ENCODE measurements at regions not wholly inside any gene's neighbourhood (a gene's known extent, or its start where the extent isn't known, plus 50 kb on each side); places are given as distances from the start of the nearest gene placed in this dataset.
A peak's percentile ranks its signal among the peaks of the same experiment; 100 is the strongest.

DNA sequence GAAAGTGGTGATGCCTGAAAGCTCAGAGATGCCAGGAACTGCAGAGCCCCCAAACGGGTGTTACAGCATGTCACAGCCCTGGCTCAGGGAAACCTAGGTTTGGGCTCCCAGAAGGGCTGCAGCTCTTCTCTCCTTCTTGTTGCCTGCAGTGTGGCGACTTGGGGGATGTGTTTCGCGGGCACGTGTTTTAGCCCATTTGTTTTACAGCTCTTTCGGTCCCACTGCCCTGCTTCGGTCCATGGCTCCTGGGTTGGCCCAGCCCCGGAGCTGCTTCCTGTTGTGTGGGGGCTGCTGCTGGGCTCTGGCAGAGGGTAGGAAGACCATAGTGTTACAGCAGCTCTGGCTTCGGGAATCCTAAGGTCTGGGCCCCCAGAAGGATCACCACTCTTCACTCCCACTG lies 222.9 kb upstream of the RIOK2 start:
- no peak for DNase-seq

DNA sequence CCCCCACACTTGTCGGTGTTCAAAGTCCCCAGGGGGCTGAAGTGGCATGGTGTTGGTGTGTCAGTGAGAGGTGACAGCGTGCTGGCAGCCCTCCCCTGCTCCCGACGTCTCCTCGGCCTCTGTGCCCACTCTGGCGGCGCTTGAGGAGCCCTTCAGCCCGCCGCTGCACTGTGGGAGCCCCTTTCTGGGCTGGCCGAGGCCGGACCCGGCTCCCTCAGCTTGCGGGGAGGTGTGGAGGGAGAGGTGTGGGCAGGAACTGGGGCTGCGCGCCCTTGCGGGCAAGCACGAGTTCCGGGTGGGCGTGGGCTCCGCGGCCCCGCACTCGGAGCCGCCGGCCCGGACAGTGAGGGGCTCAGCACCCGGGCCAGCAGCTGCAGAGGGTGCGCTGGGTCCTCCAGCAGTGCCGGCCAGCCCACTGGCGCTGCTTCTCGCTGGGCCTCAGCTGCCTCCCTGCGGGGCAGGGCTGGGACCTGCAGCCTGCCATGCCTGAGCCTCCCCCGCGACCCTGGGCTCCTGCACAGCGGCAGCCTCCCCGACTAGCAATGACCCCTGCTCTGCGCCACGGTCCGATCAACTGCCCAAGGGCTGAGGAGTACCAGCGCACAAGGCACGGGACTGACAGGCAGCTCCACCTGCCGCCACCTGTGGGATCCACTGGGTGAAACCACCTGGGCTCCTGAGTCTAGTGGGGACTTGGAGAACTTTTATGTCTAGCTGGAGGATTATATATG lies 224.1 kb upstream of the RIOK2 start:
- DNase-seq = no peak

- no peak for DNase-seq
Measured at GRCh38 chr5:97408331-97408730, 225.3 kb upstream of the RIOK2 start.

GRCh38 chr5:97412959-97413358 lies 229.9 kb upstream of the RIOK2 start:
- DNase-seq = no peak

DNA sequence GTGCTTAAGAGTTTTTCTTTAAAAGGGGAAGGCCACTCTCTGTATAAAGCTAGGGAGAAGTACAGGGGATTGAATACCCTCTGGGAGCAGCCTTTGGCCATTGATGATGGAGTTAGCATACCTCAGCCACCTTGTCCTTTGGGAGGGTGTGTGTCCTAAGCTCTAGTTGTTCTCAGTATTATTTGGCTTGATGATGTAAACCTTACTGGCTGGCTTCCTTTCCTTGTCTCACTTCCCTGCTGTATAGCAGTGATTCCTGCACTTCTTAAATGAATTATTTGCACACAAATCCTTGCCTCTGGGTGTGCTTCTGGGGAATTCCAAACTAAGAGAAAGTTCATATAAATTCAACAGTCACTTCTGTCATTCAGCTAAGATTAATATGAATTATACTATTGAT lies 234.9 kb upstream of the RIOK2 start:
- DNase-seq = no peak

DNA sequence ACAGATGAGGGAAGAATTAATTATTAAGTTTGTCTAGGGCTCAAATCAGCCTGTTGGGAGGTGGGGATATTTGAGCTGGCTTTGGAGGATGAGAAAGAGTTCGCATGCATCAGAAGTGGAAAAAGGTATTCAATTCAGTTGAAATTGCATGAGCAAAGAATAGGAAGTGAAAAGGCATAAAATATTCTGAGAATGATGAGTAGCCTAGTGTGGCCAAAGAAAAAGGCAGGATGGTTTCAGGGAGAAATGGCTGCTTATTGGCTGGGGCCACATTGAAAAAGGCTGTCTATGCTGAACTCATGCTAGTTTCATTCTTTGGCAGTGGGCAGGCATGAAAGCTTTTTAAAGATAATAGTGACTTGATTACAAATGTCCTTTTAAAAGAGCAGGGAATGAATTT lies 235.4 kb upstream of the RIOK2 start:
- no peak for DNase-seq

GRCh38 chr5:97420646-97421045 lies 237.6 kb upstream of the RIOK2 start:
- no peak for DNase-seq

- no peak for DNase-seq
Measured at GRCh38 chr5:97422678-97423077, 239.6 kb upstream of the RIOK2 start.

DNA sequence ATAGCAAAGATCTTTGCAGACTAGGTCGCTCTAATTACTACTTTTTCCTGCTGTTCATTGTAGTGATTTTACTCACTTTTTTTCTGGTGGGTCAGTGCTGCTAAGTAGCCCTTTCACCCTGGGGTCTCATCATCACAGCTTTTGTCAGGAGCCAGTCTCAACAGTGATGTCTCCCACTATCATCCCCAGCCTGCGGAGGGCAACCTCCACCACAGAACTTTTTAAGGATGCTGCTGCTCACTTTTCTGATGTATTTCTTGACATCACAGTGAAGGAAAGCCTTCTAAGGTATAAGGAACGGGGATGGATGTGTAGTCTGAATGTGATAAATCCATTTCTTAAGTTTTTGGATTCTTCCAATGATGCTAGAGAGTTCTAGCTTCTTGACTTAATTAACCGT lies 242.5 kb upstream of the RIOK2 start:
- no peak for DNase-seq

- no peak for DNase-seq
Measured at GRCh38 chr5:97427235-97427634, 244.2 kb upstream of the RIOK2 start.

DNA sequence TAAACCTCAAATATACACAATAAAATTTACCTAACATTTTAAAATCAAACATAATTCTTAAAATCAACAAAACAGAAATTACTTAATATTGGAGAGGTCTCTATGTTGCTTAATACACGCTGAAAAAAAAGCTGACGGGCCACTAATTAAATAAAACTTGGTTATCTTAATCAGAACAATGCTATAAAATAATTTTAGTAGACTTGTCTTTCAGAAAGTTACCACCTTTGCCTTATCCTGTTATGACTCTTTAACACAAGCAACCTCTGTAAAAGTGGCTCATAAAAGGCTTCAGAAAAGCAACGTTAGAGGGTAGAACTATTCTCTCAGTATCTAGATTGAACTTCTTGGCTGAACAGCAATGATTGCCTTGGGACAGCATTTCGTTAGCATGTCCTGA lies 251.0 kb upstream of the RIOK2 start:
- no peak for DNase-seq

- no peak for DNase-seq
Measured at GRCh38 chr5:97436405-97436804, 253.4 kb upstream of the RIOK2 start.

DNA sequence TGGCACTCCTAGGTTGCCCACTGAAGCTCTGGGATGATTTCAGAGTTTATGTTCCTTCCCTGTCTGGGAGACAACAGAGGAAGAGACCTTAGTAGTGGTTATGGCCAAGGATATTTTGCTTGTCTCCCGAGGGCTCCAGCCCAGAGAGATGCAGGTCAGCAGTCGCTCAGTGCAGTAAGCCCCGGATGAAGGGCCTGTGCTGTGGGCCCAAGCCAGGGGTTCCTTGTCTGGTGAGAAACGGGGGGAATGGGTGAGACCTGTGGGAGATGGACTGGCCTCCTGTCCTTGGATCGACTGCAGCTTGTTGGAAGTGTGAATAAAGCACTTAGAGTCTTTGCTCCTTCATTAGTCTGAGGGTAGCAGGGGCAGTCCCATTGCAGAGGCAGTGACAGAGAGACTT lies 260.7 kb upstream of the RIOK2 start:
- no peak for DNase-seq

DNA sequence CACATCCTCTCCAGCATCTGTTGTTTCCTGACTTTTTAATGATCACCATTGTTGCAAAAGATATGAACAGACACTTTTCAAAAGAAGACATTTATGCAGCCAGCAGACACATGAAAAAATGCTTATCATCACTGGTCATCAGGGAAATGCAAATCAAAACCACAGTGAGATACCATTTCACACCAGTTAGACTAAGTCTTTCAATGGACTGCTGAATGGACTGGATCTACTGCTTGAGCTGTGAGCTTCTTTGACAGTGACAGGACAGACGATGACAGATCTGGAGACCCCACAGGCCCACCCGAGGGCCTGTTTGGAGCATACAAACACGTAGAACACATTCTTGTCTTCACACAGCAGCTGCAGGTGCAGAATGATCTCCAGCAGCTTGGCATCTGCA lies 266.1 kb upstream of the RIOK2 start:
- DNase-seq = no peak

GRCh38 chr5:97452646-97453045 lies 269.6 kb upstream of the RIOK2 start:
- no peak for DNase-seq

DNA sequence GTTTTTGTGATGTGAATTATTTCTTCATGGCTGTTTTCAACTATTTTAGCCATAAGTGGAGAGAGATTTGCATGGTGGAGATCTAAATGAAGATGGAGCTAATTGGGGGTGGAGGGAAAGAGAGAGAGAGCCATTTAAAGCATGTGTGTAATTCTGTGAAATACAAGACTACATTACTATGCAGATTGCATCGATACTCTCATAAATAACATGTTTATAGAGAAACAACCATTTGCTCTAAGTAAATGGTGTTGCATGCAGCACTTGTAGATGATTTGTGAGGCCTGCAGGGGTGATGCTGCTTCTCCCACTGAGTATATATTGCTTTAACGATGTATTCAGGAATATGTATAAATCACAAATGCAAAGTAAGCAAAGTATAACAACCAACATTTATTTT lies 270.2 kb upstream of the RIOK2 start:
- no peak for DNase-seq

- no peak for DNase-seq
Measured at GRCh38 chr5:97454015-97454414, 271.0 kb upstream of the RIOK2 start.

DNA sequence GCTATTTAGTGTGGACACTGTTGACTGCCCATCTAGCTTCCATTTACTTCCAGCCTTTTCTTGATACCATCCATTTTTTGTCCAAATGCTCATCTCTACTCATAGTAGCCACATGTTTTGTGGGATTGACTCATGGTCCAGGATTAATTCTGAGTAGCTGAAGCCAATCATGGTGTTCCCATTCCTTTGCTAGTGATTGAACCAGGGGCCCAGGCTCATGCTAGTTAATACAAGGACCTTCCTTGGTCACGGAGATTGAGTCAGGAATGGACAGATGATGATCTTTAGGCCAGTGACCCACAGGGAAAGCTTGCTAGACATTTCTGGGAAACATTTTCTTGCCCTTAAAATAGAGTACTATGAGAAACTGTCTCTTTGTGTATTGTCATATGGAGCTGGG lies 272.9 kb upstream of the RIOK2 start:
- DNase-seq = no peak

DNA sequence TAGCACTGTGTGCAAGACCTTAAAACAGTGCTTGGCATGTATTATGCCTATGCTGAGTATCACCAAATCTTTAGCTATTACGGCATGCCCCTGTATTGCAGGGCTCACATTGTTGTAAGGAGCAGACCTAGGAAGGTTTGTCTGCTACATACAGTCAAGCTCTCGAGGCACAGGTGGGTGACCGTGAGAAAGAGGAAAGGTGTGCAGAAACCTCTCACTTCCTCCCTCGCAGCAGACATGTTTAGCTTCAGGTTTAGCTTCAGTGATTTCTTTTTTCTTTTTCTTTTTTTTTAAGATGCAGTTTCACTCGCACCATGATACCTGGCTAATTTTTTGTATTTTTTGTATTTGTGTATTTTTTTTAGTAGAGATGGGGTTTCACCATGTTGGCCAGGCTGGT lies 275.8 kb upstream of the RIOK2 start:
- DNase-seq = no peak

DNA sequence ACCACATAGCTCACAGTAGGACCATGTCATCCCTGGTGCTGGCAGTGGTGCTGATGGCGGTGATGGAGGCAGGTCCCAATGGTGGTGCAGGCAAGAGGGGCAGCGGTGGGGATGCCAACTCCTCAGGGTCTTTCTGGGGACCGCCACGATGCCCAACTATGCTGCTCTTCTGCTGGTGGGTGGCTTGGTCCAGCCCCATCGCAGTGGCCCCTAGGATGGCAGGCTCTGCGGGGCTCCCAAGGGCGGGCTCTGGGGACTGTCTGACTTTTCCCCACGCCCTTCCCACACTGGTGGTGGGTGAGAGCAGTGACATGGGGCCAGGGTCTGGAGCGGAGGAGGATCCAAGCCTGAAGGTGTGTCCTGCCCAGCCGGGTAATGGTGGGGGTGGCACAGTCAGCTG lies 288.9 kb upstream of the RIOK2 start:
- no peak for DNase-seq

DNA sequence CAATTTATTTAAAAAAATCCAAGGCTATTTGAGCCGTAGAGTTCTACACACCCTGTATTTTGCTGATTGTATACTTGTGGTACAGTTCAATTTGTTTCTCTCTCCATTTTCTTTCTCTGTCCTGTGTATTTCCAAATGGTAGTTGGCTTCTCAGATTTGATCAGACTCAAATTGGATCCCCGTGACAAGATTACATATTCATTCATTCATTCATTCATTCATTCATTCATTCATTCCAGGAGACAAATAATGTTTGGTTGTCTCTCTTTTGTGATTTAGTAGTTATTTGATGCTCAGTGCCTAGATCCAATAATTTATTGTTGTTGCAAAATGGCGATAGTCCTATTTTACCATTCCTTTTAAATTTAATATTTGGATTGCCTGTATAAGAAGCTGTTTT lies 292.8 kb upstream of the RIOK2 start:
- DNase-seq = no peak

GRCh38 chr5:97476852-97477534 lies 293.9 kb upstream of the RIOK2 start:
- no peak for DNase-seq

GRCh38 chr5:97478483-97478882 lies 295.4 kb upstream of the RIOK2 start:
- DNase-seq = peak; percentile 8

GRCh38 chr5:97480313-97480712 lies 297.3 kb upstream of the RIOK2 start:
- no peak for DNase-seq
